ENCODE measurements at regions not wholly inside any gene's neighbourhood (a gene's known extent, or its start where the extent isn't known, plus 50 kb on each side); places are given as distances from the start of the nearest gene placed in this dataset.

DNA sequence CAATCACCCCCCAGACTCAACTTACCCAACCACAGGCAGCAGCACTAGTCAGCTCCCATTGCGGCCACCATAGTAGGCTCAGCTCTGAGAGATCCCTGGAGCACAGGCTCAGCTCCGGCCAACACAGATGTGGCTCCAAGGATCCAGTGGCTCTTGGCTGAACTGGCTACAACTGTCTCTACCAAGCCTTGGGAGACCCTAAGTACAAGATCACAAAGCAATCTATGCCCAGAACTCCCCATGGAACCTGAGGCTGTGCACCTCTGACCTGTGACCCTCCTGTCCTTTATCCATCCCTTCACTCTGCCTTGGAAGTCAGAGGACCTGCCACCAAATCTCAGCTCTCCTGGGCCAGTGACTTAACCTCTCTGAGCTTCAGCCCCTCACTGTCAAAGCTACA is 61.8 kb upstream of the GJB5 start (continued):
- TF ChIP-seq, protein P1, sequence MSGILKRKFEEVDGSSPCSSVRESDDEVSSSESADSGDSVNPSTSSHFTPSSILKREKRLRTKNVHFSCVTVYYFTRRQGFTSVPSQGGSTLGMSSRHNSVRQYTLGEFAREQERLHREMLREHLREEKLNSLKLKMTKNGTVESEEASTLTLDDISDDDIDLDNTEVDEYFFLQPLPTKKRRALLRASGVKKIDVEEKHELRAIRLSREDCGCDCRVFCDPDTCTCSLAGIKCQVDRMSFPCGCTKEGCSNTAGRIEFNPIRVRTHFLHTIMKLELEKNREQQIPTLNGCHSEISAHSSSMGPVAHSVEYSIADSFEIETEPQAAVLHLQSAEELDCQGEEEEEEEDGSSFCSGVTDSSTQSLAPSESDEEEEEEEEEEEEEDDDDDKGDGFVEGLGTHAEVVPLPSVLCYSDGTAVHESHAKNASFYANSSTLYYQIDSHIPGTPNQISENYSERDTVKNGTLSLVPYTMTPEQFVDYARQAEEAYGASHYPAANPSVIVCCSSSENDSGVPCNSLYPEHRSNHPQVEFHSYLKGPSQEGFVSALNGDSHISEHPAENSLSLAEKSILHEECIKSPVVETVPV (CRISPR knock-in tag; IDR thresholded peaks at IDR 0.05): no peak
- TF ChIP-seq BACH2 (CRISPR knock-in tag; IDR thresholded peaks at IDR 0.05; ENCODE audit: borderline replicate concordance) (no peak), OSR1 (CRISPR knock-in tag; IDR thresholded peaks at IDR 0.05) (no peak)

DNA sequence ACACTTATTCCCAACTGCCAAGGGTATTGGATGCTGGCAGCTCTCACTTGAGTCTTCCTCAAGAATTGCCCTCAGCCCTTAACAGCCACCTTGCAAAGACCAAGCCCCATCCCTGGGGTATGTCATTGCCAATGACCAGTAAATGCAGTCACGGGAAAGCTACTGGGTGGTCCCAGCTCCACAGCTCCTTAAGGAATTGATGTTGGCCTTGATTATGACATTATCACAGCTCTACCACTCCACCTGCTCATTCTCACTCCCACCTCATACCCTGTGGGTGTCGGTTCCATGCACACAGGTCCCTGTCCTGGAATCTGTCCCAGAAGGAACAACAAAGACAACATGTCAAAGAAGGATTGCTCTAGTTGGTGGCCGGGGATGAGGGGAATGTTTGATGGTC is 60.5 kb upstream of the GJB5 start:
- TF ChIP-seq, protein P2, sequence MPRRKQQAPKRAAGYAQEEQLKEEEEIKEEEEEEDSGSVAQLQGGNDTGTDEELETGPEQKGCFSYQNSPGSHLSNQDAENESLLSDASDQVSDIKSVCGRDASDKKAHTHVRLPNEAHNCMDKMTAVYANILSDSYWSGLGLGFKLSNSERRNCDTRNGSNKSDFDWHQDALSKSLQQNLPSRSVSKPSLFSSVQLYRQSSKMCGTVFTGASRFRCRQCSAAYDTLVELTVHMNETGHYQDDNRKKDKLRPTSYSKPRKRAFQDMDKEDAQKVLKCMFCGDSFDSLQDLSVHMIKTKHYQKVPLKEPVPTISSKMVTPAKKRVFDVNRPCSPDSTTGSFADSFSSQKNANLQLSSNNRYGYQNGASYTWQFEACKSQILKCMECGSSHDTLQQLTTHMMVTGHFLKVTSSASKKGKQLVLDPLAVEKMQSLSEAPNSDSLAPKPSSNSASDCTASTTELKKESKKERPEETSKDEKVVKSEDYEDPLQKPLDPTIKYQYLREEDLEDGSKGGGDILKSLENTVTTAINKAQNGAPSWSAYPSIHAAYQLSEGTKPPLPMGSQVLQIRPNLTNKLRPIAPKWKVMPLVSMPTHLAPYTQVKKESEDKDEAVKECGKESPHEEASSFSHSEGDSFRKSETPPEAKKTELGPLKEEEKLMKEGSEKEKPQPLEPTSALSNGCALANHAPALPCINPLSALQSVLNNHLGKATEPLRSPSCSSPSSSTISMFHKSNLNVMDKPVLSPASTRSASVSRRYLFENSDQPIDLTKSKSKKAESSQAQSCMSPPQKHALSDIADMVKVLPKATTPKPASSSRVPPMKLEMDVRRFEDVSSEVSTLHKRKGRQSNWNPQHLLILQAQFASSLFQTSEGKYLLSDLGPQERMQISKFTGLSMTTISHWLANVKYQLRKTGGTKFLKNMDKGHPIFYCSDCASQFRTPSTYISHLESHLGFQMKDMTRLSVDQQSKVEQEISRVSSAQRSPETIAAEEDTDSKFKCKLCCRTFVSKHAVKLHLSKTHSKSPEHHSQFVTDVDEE (CRISPR knock-in tag; IDR thresholded peaks at IDR 0.05): no peak
- TF ChIP-seq BACH2 (CRISPR knock-in tag; IDR thresholded peaks at IDR 0.05; ENCODE audit: borderline replicate concordance) (no peak), ZNF70 (CRISPR knock-in tag; IDR thresholded peaks at IDR 0.05) (no peak), TCF4 (CRISPR knock-in tag; IDR thresholded peaks at IDR 0.05; ENCODE audit: borderline replicate concordance) (no peak), OSR1 (CRISPR knock-in tag; IDR thresholded peaks at IDR 0.05) (no peak), ESRRG (CRISPR knock-in tag; IDR thresholded peaks at IDR 0.05) (no peak), PPARA (CRISPR knock-in tag; IDR thresholded peaks at IDR 0.05; ENCODE audit: borderline replicate concordance) (no peak), TOX (CRISPR knock-in tag; IDR thresholded peaks at IDR 0.05; ENCODE audit: borderline replicate concordance) (no peak), ISL1 (CRISPR knock-in tag; IDR thresholded peaks at IDR 0.05) (no peak), GLIS3 (CRISPR knock-in tag; IDR thresholded peaks at IDR 0.05) (no peak), ARNTL (CRISPR knock-in tag; IDR thresholded peaks at IDR 0.05; ENCODE audit: borderline replicate concordance, low read depth) (no peak), ZFP3 (CRISPR knock-in tag; IDR thresholded peaks at IDR 0.05) (no peak), SNAI2 (CRISPR knock-in tag; IDR thresholded peaks at IDR 0.05) (no peak), ZC3H10 (CRISPR knock-in tag; IDR thresholded peaks at IDR 0.05) (no peak)
- TF ChIP-seq, protein P3, sequence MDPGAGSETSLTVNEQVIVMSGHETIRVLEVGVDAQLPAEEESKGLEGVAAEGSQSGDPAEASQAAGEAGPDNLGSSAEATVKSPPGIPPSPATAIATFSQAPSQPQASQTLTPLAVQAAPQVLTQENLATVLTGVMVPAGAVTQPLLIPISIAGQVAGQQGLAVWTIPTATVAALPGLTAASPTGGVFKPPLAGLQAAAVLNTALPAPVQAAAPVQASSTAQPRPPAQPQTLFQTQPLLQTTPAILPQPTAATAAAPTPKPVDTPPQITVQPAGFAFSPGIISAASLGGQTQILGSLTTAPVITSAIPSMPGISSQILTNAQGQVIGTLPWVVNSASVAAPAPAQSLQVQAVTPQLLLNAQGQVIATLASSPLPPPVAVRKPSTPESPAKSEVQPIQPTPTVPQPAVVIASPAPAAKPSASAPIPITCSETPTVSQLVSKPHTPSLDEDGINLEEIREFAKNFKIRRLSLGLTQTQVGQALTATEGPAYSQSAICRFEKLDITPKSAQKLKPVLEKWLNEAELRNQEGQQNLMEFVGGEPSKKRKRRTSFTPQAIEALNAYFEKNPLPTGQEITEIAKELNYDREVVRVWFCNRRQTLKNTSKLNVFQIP (CRISPR knock-in tag; IDR thresholded peaks at IDR 0.05; ENCODE audit: borderline replicate concordance, low read depth): no peak
- TF ChIP-seq, protein P4, sequence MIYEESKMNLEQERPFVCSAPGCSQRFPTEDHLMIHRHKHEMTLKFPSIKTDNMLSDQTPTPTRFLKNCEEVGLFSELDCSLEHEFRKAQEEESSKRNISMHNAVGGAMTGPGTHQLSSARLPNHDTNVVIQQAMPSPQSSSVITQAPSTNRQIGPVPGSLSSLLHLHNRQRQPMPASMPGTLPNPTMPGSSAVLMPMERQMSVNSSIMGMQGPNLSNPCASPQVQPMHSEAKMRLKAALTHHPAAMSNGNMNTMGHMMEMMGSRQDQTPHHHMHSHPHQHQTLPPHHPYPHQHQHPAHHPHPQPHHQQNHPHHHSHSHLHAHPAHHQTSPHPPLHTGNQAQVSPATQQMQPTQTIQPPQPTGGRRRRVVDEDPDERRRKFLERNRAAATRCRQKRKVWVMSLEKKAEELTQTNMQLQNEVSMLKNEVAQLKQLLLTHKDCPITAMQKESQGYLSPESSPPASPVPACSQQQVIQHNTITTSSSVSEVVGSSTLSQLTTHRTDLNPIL (CRISPR knock-in tag; IDR thresholded peaks at IDR 0.05; ENCODE audit: low read depth): no peak
- ATAC-seq: no peak

DNA sequence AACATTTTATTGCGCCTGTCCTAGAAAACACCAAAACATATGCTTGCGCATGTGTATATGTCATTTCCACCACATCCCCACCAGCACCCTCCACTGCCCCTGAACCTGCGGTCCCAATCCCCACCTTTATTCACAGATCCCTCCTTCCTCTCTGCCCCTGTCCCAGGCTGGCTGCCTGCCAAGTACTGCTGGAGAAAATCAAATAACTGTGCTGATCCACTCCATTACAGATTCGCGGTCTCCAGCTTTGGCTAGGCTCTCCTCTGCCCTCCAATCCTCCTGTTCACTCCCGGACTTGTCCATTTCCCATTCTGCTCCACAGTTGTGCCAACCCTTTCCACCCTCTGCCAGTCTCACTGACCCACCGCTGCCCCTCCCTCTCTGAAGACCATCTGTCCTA is 59.3 kb upstream of the GJB5 start:
- no peak for ATAC-seq
- TF ChIP-seq ZC3H10 (CRISPR knock-in tag; IDR thresholded peaks at IDR 0.05) (no peak), OSR1 (CRISPR knock-in tag; IDR thresholded peaks at IDR 0.05) (no peak), TCF4 (CRISPR knock-in tag; IDR thresholded peaks at IDR 0.05; ENCODE audit: borderline replicate concordance) (no peak), ZFP30 (CRISPR knock-in tag; IDR thresholded peaks at IDR 0.05) (no peak), ESRRG (CRISPR knock-in tag; IDR thresholded peaks at IDR 0.05) (no peak), RARB (CRISPR knock-in tag; IDR thresholded peaks at IDR 0.05) (no peak), ZNF8 (CRISPR knock-in tag; IDR thresholded peaks at IDR 0.05) (no peak), ISL1 (CRISPR knock-in tag; IDR thresholded peaks at IDR 0.05) (no peak)
- TF ChIP-seq, protein P5, sequence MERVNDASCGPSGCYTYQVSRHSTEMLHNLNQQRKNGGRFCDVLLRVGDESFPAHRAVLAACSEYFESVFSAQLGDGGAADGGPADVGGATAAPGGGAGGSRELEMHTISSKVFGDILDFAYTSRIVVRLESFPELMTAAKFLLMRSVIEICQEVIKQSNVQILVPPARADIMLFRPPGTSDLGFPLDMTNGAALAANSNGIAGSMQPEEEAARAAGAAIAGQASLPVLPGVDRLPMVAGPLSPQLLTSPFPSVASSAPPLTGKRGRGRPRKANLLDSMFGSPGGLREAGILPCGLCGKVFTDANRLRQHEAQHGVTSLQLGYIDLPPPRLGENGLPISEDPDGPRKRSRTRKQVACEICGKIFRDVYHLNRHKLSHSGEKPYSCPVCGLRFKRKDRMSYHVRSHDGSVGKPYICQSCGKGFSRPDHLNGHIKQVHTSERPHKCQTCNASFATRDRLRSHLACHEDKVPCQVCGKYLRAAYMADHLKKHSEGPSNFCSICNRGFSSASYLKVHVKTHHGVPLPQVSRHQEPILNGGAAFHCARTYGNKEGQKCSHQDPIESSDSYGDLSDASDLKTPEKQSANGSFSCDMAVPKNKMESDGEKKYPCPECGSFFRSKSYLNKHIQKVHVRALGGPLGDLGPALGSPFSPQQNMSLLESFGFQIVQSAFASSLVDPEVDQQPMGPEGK (CRISPR knock-in tag; IDR thresholded peaks at IDR 0.05; ENCODE audit: borderline replicate concordance): no peak
- TF ChIP-seq, protein P3 (CRISPR knock-in tag; IDR thresholded peaks at IDR 0.05; ENCODE audit: borderline replicate concordance, low read depth): no peak
- TF ChIP-seq, protein P2 (CRISPR knock-in tag; IDR thresholded peaks at IDR 0.05): no peak
- TF ChIP-seq, protein P4 (CRISPR knock-in tag; IDR thresholded peaks at IDR 0.05; ENCODE audit: low read depth): no peak
